A549 (cell line): ENCODE measurements at regions not wholly inside any gene's neighbourhood (a gene's known extent, or its start where the extent isn't known, plus 50 kb on each side); places are given as distances from the start of the nearest gene placed in this dataset.

Experiments used
- ATAC-seq, 2 experiments: fragments of 200-7000 bp in 1 of 2; fragments of >200 bp in 1 of 2; cut with Nextera tagmentation in 1 of 2; cut with Tn5 transposase in 1 of 2; 3 replicates each; pipeline versions ENCODE4 v1.8.0 to v1.9.1; 2018 to 2020; ENCODE audit warnings: mild to moderate bottlenecking in 1 of 2, moderate library complexity in 1 of 2
- CTCF ChIA-PET: fragments of 300-600 bp; sonication (Branson Sonifier 250); formaldehyde crosslinking; extraction: SDS; loops from one replicate; lab custom pipeline; 2021; ENCODE audit warnings: antibody characterized with exemption, inconsistent platforms; lab: Yijun Ruan, JAX
- POLR2A ChIA-PET: fragments of 350-600 bp; formaldehyde crosslinking; extraction: SDS; loops from one replicate; lab custom pipeline; 2021; ENCODE audit warnings: antibody characterized with exemption, inconsistent platforms; lab: Yijun Ruan, JAX
- DNase-seq, 2 experiments: peaks; one replicate each; pipeline versions ENCODE4 v3.0.0 to v3.0.0-alpha.2; 2011 to 2016; ENCODE audit warnings: low read depth in 1 of 2, low spot score in 1 of 2
- FAIRE-seq: peaks from 2 replicates; lab custom pipeline; 2011; peaks lifted over from hg19 to GRCh38; lab: Jason Lieb, UNC
- H3K27ac ChIP-seq, 2 experiments: fragments of >200 bp; sonication (Bioruptor Twin); formaldehyde crosslinking; 3 replicates each; pipeline ENCODE4 v1.5.1; 2016 to 2017
- H3K4me1 ChIP-seq: fragments of >200 bp; sonication (Bioruptor Twin); formaldehyde crosslinking; 3 replicates; pipeline ENCODE4 v1.6.1; 2016
- H3K4me2 ChIP-seq: fragments of >200 bp; sonication (Bioruptor Twin); formaldehyde crosslinking; 3 replicates; pipeline ENCODE4 v1.6.1; 2016
- H3K4me3 ChIP-seq: fragments of >200 bp; sonication (Bioruptor Twin); formaldehyde crosslinking; 3 replicates; pipeline ENCODE4 v1.5.1; 2016
- H3K9me3 ChIP-seq: fragments of >200 bp; sonication (Bioruptor Twin); formaldehyde crosslinking; 3 replicates; pipeline ENCODE4 v1.6.1; 2016
- ATOH8 ChIP-seq: fragments of 250-450 bp; sonication (Bioruptor Pico); IDR thresholded peaks from 2 replicates; pipeline ENCODE4 v1.5.0; 2020; ENCODE audit warnings: low read depth, mild to moderate bottlenecking, moderate library complexity
- BCL3 ChIP-seq: fragments of >200 bp; sonication (Bioruptor Twin); formaldehyde crosslinking; IDR thresholded peaks from 3 replicates; pipeline ENCODE4 v1.6.1; 2016
- CBX2 ChIP-seq: fragments of 200-600 bp; sonication (generic); IDR thresholded peaks from 2 replicates; pipeline ENCODE4 v1.6.1; 2016; ENCODE audit warnings: low read depth, mild to moderate bottlenecking, borderline replicate concordance
- CEBPB ChIP-seq, 2 experiments: fragments of >200 bp in 1 of 2; sonication (Bioruptor Twin) in 1 of 2; formaldehyde crosslinking in 1 of 2; IDR thresholded peaks; 2 replicates each; pipeline ENCODE4 v1.6.1; 2012 to 2016
- CTCF ChIP-seq: fragments of >200 bp; sonication (Bioruptor Twin); formaldehyde crosslinking; IDR thresholded peaks from 3 replicates; pipeline ENCODE4 v1.5.1; 2016
- E2F6 ChIP-seq: IDR thresholded peaks from 2 replicates; pipeline ENCODE4 v1.6.1; 2012; ENCODE audit warnings: low read depth, borderline replicate concordance
- ELK1 ChIP-seq: fragments of 150-350 bp; IDR thresholded peaks from 2 replicates; pipeline ENCODE4 v1.6.1; 2014; ENCODE audit warnings: low read depth, mild to moderate bottlenecking, low read length
- ESRRA ChIP-seq: fragments of 150-350 bp; IDR thresholded peaks from 2 replicates; pipeline ENCODE4 v1.6.1; 2014; ENCODE audit warnings: mild to moderate bottlenecking, low read length, borderline replicate concordance
- FOSL2 ChIP-seq, 2 experiments: fragments of 450-650 bp in 1 of 2; fragments of >200 bp in 1 of 2; sonication (Bioruptor Twin) in 1 of 2; formaldehyde crosslinking; IDR thresholded peaks; 2 replicates each; pipeline versions ENCODE4 v1.5.0 to v1.6.1; 2016 to 2020; ENCODE audit warnings: mild to moderate bottlenecking in 1 of 2, moderate library complexity in 1 of 2
- GATA3 ChIP-seq: IDR thresholded peaks from 2 replicates; pipeline ENCODE4 v1.6.1; 2012; ENCODE audit warnings: borderline replicate concordance
- HES2 ChIP-seq: fragments of >200 bp; sonication (Bioruptor Twin); formaldehyde crosslinking; IDR thresholded peaks from 2 replicates; pipeline ENCODE4 v1.6.1; 2016
- HEYL ChIP-seq: fragments of 250-450 bp; sonication (Bioruptor Pico); IDR thresholded peaks from 2 replicates; pipeline ENCODE4 v1.8.0; 2021; ENCODE audit warnings: mild to moderate bottlenecking, moderate library complexity
- HOXB5 ChIP-seq: fragments of 250-450 bp; sonication (Bioruptor Pico); IDR thresholded peaks from 2 replicates; pipeline ENCODE4 v1.5.0; 2020; ENCODE audit warnings: mild to moderate bottlenecking, moderate library complexity
- JUN ChIP-seq, 2 experiments: fragments of >200 bp; sonication (Bioruptor Twin); formaldehyde crosslinking; IDR thresholded peaks; 2 replicates in 1 of 2; 3 replicates in 1 of 2; pipeline ENCODE4 v1.6.1; 2016 to 2017
- JUNB ChIP-seq: fragments of >200 bp; sonication (Bioruptor Twin); formaldehyde crosslinking; IDR thresholded peaks from 2 replicates; pipeline ENCODE4 v1.6.1; 2016
- MAFK ChIP-seq: fragments of 450-650 bp; IDR thresholded peaks from 2 replicates; pipeline ENCODE4 v1.6.1; 2014; ENCODE audit not compliant: partially characterized antibody
- MAZ ChIP-seq: fragments of 150-350 bp; IDR thresholded peaks from 2 replicates; pipeline ENCODE4 v1.6.1; 2014; ENCODE audit warnings: antibody characterized with exemption, low read depth, low read length, borderline replicate concordance
- NFE2L2 ChIP-seq: fragments of 150-350 bp; conservative IDR thresholded peaks from 2 replicates; pipeline ENCODE4 v1.6.1; 2014; ENCODE audit warnings: low read length
- NR3C1 ChIP-seq: fragments of >200 bp; sonication (Bioruptor Twin); formaldehyde crosslinking; IDR thresholded peaks from 3 replicates; pipeline ENCODE4 v1.6.1; 2017
- PBX3 ChIP-seq: IDR thresholded peaks from 2 replicates; pipeline ENCODE4 v1.6.1; 2012
- POLR2AphosphoS2 ChIP-seq: conservative IDR thresholded peaks from 2 replicates; pipeline ENCODE4 v1.6.1; 2012; ENCODE audit warnings: low read length, improper control_type of control experiment, inconsistent platforms
- RAD21 ChIP-seq, 2 experiments: fragments of >200 bp in 1 of 2; sonication (Bioruptor Twin) in 1 of 2; formaldehyde crosslinking in 1 of 2; IDR thresholded peaks in 1 of 2; conservative IDR thresholded peaks in 1 of 2; 2 replicates in 1 of 2; 3 replicates in 1 of 2; pipeline ENCODE4 v1.6.1; 2012 to 2018; ENCODE audit warnings: inconsistent platforms in 1 of 2
- RARB ChIP-seq: fragments of 250-450 bp; sonication (Bioruptor Pico); IDR thresholded peaks from 2 replicates; pipeline ENCODE4 v1.8.0; 2021; ENCODE audit warnings: mild to moderate bottlenecking, moderate library complexity
- RFX5 ChIP-seq: fragments of 450-650 bp; IDR thresholded peaks from 2 replicates; pipeline ENCODE4 v1.7.1; 2014; ENCODE audit warnings: antibody characterized with exemption, mild to moderate bottlenecking, moderate library complexity
- SREBF2 ChIP-seq: fragments of 450-650 bp; IDR thresholded peaks from 2 replicates; pipeline ENCODE4 v1.6.1; 2014; ENCODE audit warnings: mild to moderate bottlenecking, moderate library complexity
- TFCP2L1 ChIP-seq: fragments of 250-450 bp; sonication (Bioruptor Pico); IDR thresholded peaks from 2 replicates; pipeline ENCODE4 v1.5.0; 2021; ENCODE audit warnings: mild to moderate bottlenecking
- USF2 ChIP-seq: fragments of 450-650 bp; IDR thresholded peaks from 2 replicates; pipeline ENCODE4 v1.6.1; 2014; ENCODE audit warnings: antibody characterized with exemption
- ZC3H11A ChIP-seq: fragments of 450-650 bp; IDR thresholded peaks from 2 replicates; pipeline ENCODE4 v1.6.1; 2014; ENCODE audit warnings: antibody characterized with exemption, mild to moderate bottlenecking
- ZFP36 ChIP-seq: fragments of 450-650 bp; IDR thresholded peaks from 2 replicates; pipeline ENCODE4 v1.6.1; 2014; ENCODE audit warnings: borderline replicate concordance; ENCODE audit not compliant: partially characterized antibody
- ZNF302 ChIP-seq: fragments of 250-450 bp; sonication (Bioruptor Pico); IDR thresholded peaks from 2 replicates; pipeline ENCODE4 v1.9.0; 2021; ENCODE audit warnings: inconsistent platforms, mild to moderate bottlenecking, moderate library complexity
- WGBS: methylation state at CpG from one replicate; pipeline ENCODE4 v1.1.6; 2017; ENCODE audit errors: missing lambda C conversion rate; 5-methylcytosine and 5-hydroxymethylcytosine counted together

GRCh38 chr4:60944060-60944459 lies 256.1 kb upstream of the ADGRL3 start:
- FAIRE-seq: no peak
- TF ChIP-seq ATOH8 (CRISPR knock-in tag): no peak
- no peak for TF ChIP-seq FOSL2 (IDR thresholded peaks at IDR 0.05)
- no peak for TF ChIP-seq FOSL2 (CRISPR knock-in tag; IDR thresholded peaks at IDR 0.05)
- TF ChIP-seq RFX5: no peak
- TF ChIP-seq HEYL (CRISPR knock-in tag): no peak
- TF ChIP-seq NR3C1: no peak
- TF ChIP-seq RAD21 (conservative IDR thresholded peaks at IDR 0.05 in 1 of 2, IDR thresholded peaks at IDR 0.05 in 1 of 2): no peak
- no peak for TF ChIP-seq ZC3H11A
- no peak for TF ChIP-seq NFE2L2
- TF ChIP-seq ELK1: no peak
- no peak for TF ChIP-seq TFCP2L1
- TF ChIP-seq GATA3: no peak
- TF ChIP-seq ZNF302 (CRISPR knock-in tag): no peak
- TF ChIP-seq ZFP36: no peak
- TF ChIP-seq POLR2AphosphoS2: no peak
- no peak for TF ChIP-seq USF2
- TF ChIP-seq CEBPB (IDR thresholded peaks at IDR 0.05): no peak
- no peak for TF ChIP-seq PBX3
- TF ChIP-seq, all 56 proteins: peak for 0
- POLR2A ChIA-PET: no interaction called here
- H3K4me2 ChIP-seq: no peak overlapping the region
- DNase-seq (peak in 1 of 2 experiments; percentile 7), ATAC-seq (no peak)
- WGBS: 3% methylated on average over 1 of the region's 1 CpG
- no peak overlapping the region for H3K27ac ChIP-seq
- no peak overlapping the region for H3K4me3 ChIP-seq
- H3K9me3 ChIP-seq: no peaks in the 10 kb centered on the region
- CTCF ChIA-PET: no interaction called here
- H3K4me1 ChIP-seq: no peaks in the 10 kb centered on the region

GRCh38 chr4:60945641-60946040 lies 254.5 kb upstream of the ADGRL3 start:
- ChIA-PET POLR2A (no interaction called here), CTCF (no interaction called here)
- H3K9me3 ChIP-seq: no peaks in the 10 kb centered on the region
- H3K4me2 ChIP-seq: no peak overlapping the region
- ATAC-seq (no peak), DNase-seq (no peak), FAIRE-seq (no peak)
- no peak overlapping the region for H3K27ac ChIP-seq
- no peak overlapping the region for H3K4me3 ChIP-seq
- no peaks in the 10 kb centered on the region for H3K4me1 ChIP-seq
- WGBS: 14% methylated on average over 4 of the region's 4 CpGs
- TF ChIP-seq JUNB: no peak
- TF ChIP-seq CBX2: no peak
- TF ChIP-seq HES2: no peak
- TF ChIP-seq E2F6: no peak
- TF ChIP-seq RAD21 (conservative IDR thresholded peaks at IDR 0.05 in 1 of 2, IDR thresholded peaks at IDR 0.05 in 1 of 2): no peak
- no peak for TF ChIP-seq HOXB5 (CRISPR knock-in tag)
- no peak for TF ChIP-seq SREBF2
- no peak for TF ChIP-seq JUN (IDR thresholded peaks at IDR 0.05)
- TF ChIP-seq CTCF: no peak
- no peak for TF ChIP-seq MAFK
- no peak for TF ChIP-seq ZNF302 (CRISPR knock-in tag)
- no peak for TF ChIP-seq RARB (CRISPR knock-in tag)
- TF ChIP-seq ZC3H11A: no peak
- TF ChIP-seq MAZ: no peak
- no peak for TF ChIP-seq BCL3
- no peak for TF ChIP-seq CEBPB (IDR thresholded peaks at IDR 0.05)
- TF ChIP-seq NR3C1: no peak
- TF ChIP-seq ESRRA: no peak
